Upper lobe of right lung (tissue), 1 donor: ENCODE measurements at regions not wholly inside any gene's neighbourhood (a gene's known extent, or its start where the extent isn't known, plus 50 kb on each side); places are given as distances from the start of the nearest gene placed in this dataset.

ENCODE experiments used
- ATAC-seq: fragments of 200-7000 bp; cut with Tn5 transposase; one replicate; pipeline ENCODE4 v1.9.1; 2020; ENCODE audit warnings: mild to moderate bottlenecking, moderate library complexity
- DNase-seq: peaks from one replicate; pipeline ENCODE4 v3.0.0-alpha.2; 2020
- H3K27ac ChIP-seq: fragments of 200-600 bp; one replicate; pipeline ENCODE4 v1.8.0; 2022
- H3K27me3 ChIP-seq: fragments of 200-600 bp; one replicate; pipeline ENCODE4 v1.8.0; 2022; ENCODE audit warnings: mild to moderate bottlenecking
- H3K36me3 ChIP-seq: fragments of 200-600 bp; one replicate; pipeline ENCODE4 v1.8.0; 2022
- H3K4me1 ChIP-seq: fragments of 200-600 bp; one replicate; pipeline ENCODE4 v1.8.0; 2022
- H3K4me3 ChIP-seq: fragments of 200-600 bp; one replicate; pipeline ENCODE4 v1.8.0; 2022; ENCODE audit warnings: mild to moderate bottlenecking
- H3K9me3 ChIP-seq: fragments of 200-600 bp; one replicate; pipeline ENCODE4 v1.8.0; 2022
- CTCF ChIP-seq: fragments of 200-600 bp; IDR thresholded peaks from one replicate; pipeline ENCODE4 v1.8.0; 2022; ENCODE audit warnings: antibody characterized with exemption
- intact Hi-C: fragments of 100-400 bp; cut with DNase I; formaldehyde crosslinking; loops from one replicate; pipeline ENCODE4 v1.11.0; 2022
- donor health status: DM: no; HTN: yes; CAD: no; lungs with severe emphysema.

GRCh38 chr12:85390266-85390665, 110.2 kb downstream of the ALX1 start:
- Histone ChIP-seq H3K9me3 (no peaks in the 10 kb centered on the region), H3K27me3 (peaks cover 5% of the 10 kb centered on the region), H3K36me3 (no peaks in the 10 kb centered on the region), H3K27ac (no peak overlapping the region), H3K4me1 (no peaks in the 10 kb centered on the region), H3K4me3 (no peak overlapping the region)
- intact Hi-C loops: no loop called here
- no peak for DNase-seq
- no peak for TF ChIP-seq CTCF
- ATAC-seq: no peak

- H3K27me3 ChIP-seq: no peaks in the 10 kb centered on the region
- no peak for TF ChIP-seq CTCF
- no peak overlapping the region for H3K27ac ChIP-seq
- DNase-seq: no peak
- intact Hi-C loops: no loop called here
- no peak overlapping the region for H3K4me3 ChIP-seq
- no peaks in the 10 kb centered on the region for H3K36me3 ChIP-seq
- no peaks in the 10 kb centered on the region for H3K9me3 ChIP-seq
- no peak for ATAC-seq
- no peaks in the 10 kb centered on the region for H3K4me1 ChIP-seq
Measured at GRCh38 chr12:85392508-85392907, 112.5 kb downstream of the ALX1 start.

DNA sequence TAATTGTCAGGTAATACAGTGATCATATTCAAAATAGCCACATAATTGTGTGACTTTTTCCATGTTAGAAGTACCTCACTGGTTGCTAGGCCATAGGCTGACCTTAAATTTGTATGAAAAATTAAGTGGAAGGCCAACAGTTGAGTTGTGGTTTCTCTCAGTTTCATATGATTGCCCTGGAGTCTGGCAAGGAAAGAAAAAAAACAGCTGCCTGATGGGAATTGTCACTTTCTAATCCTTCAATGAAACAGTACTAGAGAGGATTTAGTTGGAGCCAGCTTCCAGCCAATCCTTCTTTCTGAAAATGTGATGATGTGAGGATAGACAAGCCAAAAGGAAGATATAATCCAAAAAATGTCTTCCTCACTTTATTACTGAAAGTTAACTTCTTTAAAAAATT, 113.6 kb downstream of the ALX1 start:
- Histone ChIP-seq H3K4me3 (no peak overlapping the region), H3K4me1 (no peaks in the 10 kb centered on the region), H3K27ac (no peak overlapping the region), H3K9me3 (no peaks in the 10 kb centered on the region), H3K27me3 (no peaks in the 10 kb centered on the region), H3K36me3 (no peaks in the 10 kb centered on the region)
- intact Hi-C loops: no loop called here
- ATAC-seq (no peak), DNase-seq (no peak)
- TF ChIP-seq CTCF: no peak

DNA sequence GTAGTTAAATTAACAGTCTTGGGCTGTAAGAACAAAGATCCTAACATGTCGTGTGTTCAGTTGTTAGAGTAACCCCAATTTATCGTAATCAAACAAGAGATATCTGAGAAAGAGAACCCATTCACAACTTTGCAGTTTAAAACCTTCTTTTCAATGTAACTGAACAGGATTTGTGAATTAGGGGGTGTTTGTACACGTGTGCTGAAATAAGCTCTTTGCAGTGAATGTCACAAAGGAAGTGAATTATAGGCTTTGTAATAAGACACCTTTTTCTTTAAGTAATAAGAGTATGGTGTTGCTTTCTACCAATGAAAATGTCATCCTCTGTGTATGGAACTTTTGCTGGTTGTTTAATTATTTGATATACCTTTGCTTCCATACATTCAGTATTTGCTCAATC, 114.0 kb downstream of the ALX1 start:
- no peak for ATAC-seq

DNA sequence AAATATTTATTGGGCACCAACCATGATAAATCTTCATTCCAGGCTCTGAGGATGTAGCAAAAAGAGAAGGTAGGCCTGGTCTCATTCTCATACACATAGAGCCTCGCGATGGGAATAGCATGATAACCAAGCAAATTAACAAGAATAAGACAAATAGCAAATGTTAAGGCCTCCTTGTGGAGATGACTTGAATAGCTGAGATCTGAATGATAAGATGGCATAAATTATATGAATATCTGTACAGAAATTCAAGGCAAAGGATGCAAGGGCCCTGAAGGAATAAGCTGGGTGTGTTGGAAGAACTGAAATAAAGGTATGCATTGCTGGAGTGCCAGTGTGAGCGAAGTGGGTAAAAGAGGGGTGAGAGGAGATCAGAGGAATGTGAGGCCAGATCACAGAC, 114.8 kb downstream of the ALX1 start:
- DNase-seq (no peak), ATAC-seq (no peak)
- no peaks in the 10 kb centered on the region for H3K4me1 ChIP-seq
- no peak for TF ChIP-seq CTCF
- H3K27ac ChIP-seq: no peak overlapping the region
- no peaks in the 10 kb centered on the region for H3K9me3 ChIP-seq
- intact Hi-C loops: no loop called here
- no peaks in the 10 kb centered on the region for H3K36me3 ChIP-seq
- no peak overlapping the region for H3K4me3 ChIP-seq
- no peaks in the 10 kb centered on the region for H3K27me3 ChIP-seq

More for the DNA sequence above, 114.0 kb downstream of the ALX1 start:
- Histone ChIP-seq H3K4me1 (no peaks in the 10 kb centered on the region), H3K9me3 (no peaks in the 10 kb centered on the region), H3K27ac (no peak overlapping the region), H3K4me3 (no peak overlapping the region), H3K27me3 (no peaks in the 10 kb centered on the region), H3K36me3 (no peaks in the 10 kb centered on the region)
- no peak for DNase-seq
- no peak for TF ChIP-seq CTCF
- intact Hi-C loops: no loop called here

DNA sequence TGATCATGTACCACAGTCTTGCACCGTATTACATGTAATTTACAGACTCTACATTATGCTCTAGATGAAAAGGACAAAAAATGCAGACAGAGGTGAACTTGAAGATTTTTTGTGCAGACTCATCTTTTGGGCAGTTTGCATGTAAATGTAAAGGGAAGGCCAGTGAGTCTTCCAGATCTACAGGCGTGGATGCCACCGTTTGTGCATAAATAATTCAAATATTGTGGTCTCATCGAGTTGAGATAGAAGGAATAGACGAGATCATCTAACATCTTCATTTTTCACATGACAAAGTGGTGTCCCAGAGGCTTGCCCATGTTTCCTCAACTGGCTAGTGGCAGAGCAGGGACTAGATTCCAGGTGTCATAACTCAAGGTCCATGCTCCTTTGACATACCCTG, 125.2 kb downstream of the ALX1 start:
- H3K4me1 ChIP-seq: peaks cover 4% of the 10 kb centered on the region
- H3K9me3 ChIP-seq: no peaks in the 10 kb centered on the region
- H3K36me3 ChIP-seq: no peaks in the 10 kb centered on the region
- H3K27ac ChIP-seq: no peak overlapping the region
- DNase-seq (no peak), ATAC-seq (no peak)
- intact Hi-C loops: no loop called here
- TF ChIP-seq CTCF: no peak
- H3K4me3 ChIP-seq: no peak overlapping the region
- H3K27me3 ChIP-seq: no peaks in the 10 kb centered on the region
